GM12874 (cell line): ENCODE measurements at regions not wholly inside any gene's neighbourhood (a gene's known extent, or its start where the extent isn't known, plus 50 kb on each side); places are given as distances from the start of the nearest gene placed in this dataset.

ENCODE experiments used
- CTCF ChIP-seq: IDR thresholded peaks from 2 replicates; pipeline ENCODE4 v1.5.1; 2011; ENCODE audit warnings: low read depth, mild to moderate bottlenecking, control low read depth, low read length, moderate library complexity; ENCODE audit not compliant: insufficient read depth

DNA sequence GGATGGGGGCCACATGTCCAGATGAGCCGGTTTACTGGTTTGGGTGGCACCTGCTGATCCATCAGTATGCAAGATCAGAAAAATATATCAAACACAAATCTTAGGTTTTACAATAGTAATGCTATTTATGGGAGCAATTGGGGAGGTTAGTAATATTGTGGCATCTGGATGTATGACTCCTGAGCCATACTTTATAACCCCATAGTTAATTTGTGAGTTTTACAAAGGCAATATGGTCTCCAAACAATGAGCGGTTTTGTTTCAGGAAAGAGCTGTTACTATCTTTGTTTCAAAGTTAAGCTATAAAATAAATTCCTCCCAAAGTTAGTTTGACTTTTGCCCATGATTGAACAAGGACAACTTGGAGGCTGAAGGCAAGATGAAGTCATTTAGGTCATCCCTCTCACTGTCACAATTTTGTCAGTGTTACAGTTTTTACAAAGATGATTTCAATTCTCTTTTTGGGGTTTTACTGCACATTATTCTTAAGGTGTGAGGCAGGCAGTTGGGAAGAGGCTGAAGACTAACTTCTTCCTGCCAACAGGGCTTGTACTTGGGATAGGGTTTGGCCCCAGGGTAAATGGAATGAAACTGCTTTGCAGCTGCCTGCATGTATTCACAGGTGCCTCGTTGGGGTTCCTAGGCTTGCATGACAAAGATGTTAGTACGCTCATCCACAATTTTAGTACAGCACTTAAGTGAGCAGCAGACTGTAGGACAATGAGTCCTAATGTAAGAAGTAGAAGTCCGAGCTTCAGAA lies 296.6 kb upstream of the NDN start:
- no peak for TF ChIP-seq CTCF

GRCh38 chr15:23994273-23994672 lies 307.2 kb upstream of the NDN start:
- no peak for TF ChIP-seq CTCF

DNA sequence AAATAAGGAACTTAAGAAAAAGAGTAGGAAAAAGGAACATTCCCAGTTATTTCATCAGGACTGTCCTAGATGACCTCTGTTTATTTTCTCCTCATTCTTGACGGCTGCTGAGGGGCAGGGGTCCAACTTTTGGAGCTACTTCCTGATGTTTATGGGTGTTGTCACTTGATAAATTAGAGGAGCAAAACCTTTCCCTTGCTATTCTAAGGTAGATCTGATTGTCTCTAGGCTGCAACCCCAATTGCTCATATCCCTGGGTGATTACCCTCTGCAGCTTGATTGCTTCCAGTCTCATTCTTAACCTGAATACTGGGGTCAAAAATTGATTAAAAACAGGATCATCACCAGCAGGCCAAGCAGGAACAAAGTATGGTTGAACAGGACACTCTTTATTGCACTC lies 311.0 kb upstream of the NDN start:
- TF ChIP-seq CTCF: no peak

- TF ChIP-seq CTCF: no peak
These were observed 321.4 kb upstream of the NDN start for GRCh38 chr15:24008476-24008875.

DNA sequence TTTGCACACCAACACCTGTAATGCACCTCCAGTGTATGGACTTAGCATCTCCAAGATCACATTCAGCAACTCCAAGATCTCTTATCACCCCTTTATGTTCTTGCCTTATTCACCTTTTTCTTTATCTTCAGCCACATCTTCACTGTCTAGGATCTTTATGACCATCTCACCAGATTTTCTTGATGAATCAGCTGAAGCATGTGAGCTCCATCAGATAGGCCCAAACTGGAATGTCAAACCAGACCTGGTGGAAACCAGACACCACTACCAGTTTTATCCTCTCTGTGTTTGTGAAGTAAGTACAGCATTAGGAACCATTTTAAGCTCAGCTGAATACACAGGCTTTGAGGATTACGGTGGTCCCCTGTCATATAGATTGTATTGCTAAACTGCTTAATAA lies 330.4 kb upstream of the NDN start:
- TF ChIP-seq CTCF: no peak

GRCh38 chr15:24039683-24040082 lies 352.6 kb upstream of the NDN start:
- TF ChIP-seq CTCF: no peak

DNA sequence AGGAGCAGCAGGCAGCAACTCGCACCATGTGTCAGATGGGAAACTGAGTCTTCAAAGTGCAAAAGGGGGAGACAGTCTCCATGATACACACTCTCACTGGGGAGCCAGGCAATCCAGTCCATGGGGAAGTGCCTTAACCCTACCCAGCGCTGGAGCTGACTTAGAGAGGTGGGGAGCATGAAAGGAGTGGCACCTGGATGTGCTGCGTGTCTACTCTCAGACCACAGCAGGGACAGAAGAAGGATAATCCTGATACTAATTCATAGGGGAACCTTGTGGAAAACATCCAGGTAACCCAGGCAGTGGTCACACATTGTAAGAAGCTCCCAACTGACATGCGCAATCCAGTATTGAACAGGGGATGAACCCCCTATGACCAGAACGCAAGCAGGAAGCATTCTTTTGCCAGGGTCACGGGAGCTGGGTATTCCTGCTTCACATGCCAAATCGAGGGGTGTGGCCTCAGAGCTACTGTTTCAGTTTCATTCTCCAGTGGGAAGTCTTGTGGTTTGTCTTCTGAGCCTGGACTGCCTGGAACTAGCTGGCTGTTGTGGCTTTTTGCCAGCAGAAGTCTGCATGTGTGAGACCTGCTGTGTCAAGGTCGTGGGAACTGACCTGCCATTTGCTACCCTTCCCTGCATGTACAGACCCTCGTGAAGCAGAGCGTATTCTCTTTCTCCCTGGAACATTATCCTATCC lies 367.6 kb upstream of the NDN start:
- no peak for TF ChIP-seq CTCF
